ENCODE measurements at regions not wholly inside any gene's neighbourhood (a gene's known extent, or its start where the extent isn't known, plus 50 kb on each side); places are given as distances from the start of the nearest gene placed in this dataset.

GRCh38 chr2:239711911-239712570 lies 311.2 kb upstream of the HDAC4 start:
- H3K4me1 ChIP-seq (ENCODE audit: control insufficient read depth, extremely low read depth, insufficient read depth, low read length), result no peaks in the 10 kb centered on the region
- H3K36me3 ChIP-seq (ENCODE audit: control insufficient read depth in 2 of 2, extremely low read depth in 1 of 2, insufficient read depth in 2 of 2, low read length in 2 of 2), result no peaks in the 10 kb centered on the region
- no peaks in the 10 kb centered on the region for H3K9me1 ChIP-seq (ENCODE audit: control insufficient read depth, extremely low read depth, insufficient read depth, low read length)
- H3K4me3 ChIP-seq (ENCODE audit: control insufficient read depth in 2 of 3, extremely low read depth in 1 of 3, insufficient read depth in 2 of 3, low read depth in 1 of 3, low read length in 3 of 3), result no peak overlapping the region
- no peak overlapping the region for H3K9ac ChIP-seq (ENCODE audit: control insufficient read depth, extremely low read depth, insufficient read depth, low read length)
- no peaks in the 10 kb centered on the region for H3K27me3 ChIP-seq (ENCODE audit: control insufficient read depth, extremely low read depth, insufficient read depth, low read length)
- H3K79me2 ChIP-seq (ENCODE audit: control insufficient read depth, insufficient read depth, low read length), result no peaks in the 10 kb centered on the region
- TF ChIP-seq EZH2 (IDR thresholded peaks at IDR 0.05; ENCODE audit: low read length), result no peak
- TF ChIP-seq CTCF (optimal IDR thresholded peaks at IDR 0.05 in 1 of 3, IDR thresholded peaks at IDR 0.05 in 1 of 3, conservative IDR thresholded peaks at IDR 0.05 in 1 of 3; ENCODE audit: extremely low read depth in 1 of 3, insufficient read depth in 2 of 3, low read length in 3 of 3), result no peak
- no peak for DNase-seq (ENCODE audit: low read depth, low spot score)
- dilution Hi-C loops (cut with MboI; ENCODE audit: extremely low pct_ligation_motif_present, low sequenced_read_pairs), result no loop called here
- H3K27ac ChIP-seq (ENCODE audit: control insufficient read depth, insufficient read depth, low read length), result no peak overlapping the region
- no peak for FAIRE-seq
- H2AFZ ChIP-seq (ENCODE audit: control insufficient read depth, low read length), result no peak overlapping the region
- no peaks in the 10 kb centered on the region for H4K20me1 ChIP-seq (ENCODE audit: control insufficient read depth, extremely low read depth, insufficient read depth, low read length)
- H3K9me3 ChIP-seq (ENCODE audit: control insufficient read depth, low read depth, low read length), result peaks cover 2% of the 10 kb centered on the region
- H3K4me2 ChIP-seq (ENCODE audit: control insufficient read depth, extremely low read depth, insufficient read depth, low read depth, low read length), result no peak overlapping the region

- Histone ChIP-seq H3K4me3 (ENCODE audit: control insufficient read depth in 2 of 3, extremely low read depth in 1 of 3, insufficient read depth in 2 of 3, low read depth in 1 of 3, low read length in 3 of 3) (no peak overlapping the region), H2AFZ (ENCODE audit: control insufficient read depth, low read length) (no peak overlapping the region), H3K27ac (ENCODE audit: control insufficient read depth, insufficient read depth, low read length) (no peak overlapping the region), H3K4me1 (ENCODE audit: control insufficient read depth, extremely low read depth, insufficient read depth, low read length) (no peaks in the 10 kb centered on the region), H3K4me2 (ENCODE audit: control insufficient read depth, extremely low read depth, insufficient read depth, low read depth, low read length) (no peak overlapping the region), H4K20me1 (ENCODE audit: control insufficient read depth, extremely low read depth, insufficient read depth, low read length) (no peaks in the 10 kb centered on the region), H3K9me1 (ENCODE audit: control insufficient read depth, extremely low read depth, insufficient read depth, low read length) (no peaks in the 10 kb centered on the region), H3K36me3 (ENCODE audit: control insufficient read depth in 2 of 2, extremely low read depth in 1 of 2, insufficient read depth in 2 of 2, low read length in 2 of 2) (no peaks in the 10 kb centered on the region), H3K9ac (ENCODE audit: control insufficient read depth, extremely low read depth, insufficient read depth, low read length) (no peak overlapping the region), H3K79me2 (ENCODE audit: control insufficient read depth, insufficient read depth, low read length) (no peaks in the 10 kb centered on the region), H3K27me3 (ENCODE audit: control insufficient read depth, extremely low read depth, insufficient read depth, low read length) (no peaks in the 10 kb centered on the region), H3K9me3 (ENCODE audit: control insufficient read depth, low read depth, low read length) (peaks cover 2% of the 10 kb centered on the region)
- TF ChIP-seq EZH2 (IDR thresholded peaks at IDR 0.05; ENCODE audit: low read length), result no peak
- no peak for TF ChIP-seq CTCF (optimal IDR thresholded peaks at IDR 0.05 in 1 of 3, IDR thresholded peaks at IDR 0.05 in 1 of 3, conservative IDR thresholded peaks at IDR 0.05 in 1 of 3; ENCODE audit: extremely low read depth in 1 of 3, insufficient read depth in 2 of 3, low read length in 3 of 3)
- no peak for DNase-seq (ENCODE audit: low read depth, low spot score)
- no peak for FAIRE-seq
- dilution Hi-C loops (cut with MboI; ENCODE audit: extremely low pct_ligation_motif_present, low sequenced_read_pairs), result no loop called here
These were observed 310.4 kb upstream of the HDAC4 start for GRCh38 chr2:239710953-239711861.

Measured in keratinocyte (primary cell).